Suprapubic skin (tissue), 4 donors: ENCODE measurements at regions not wholly inside any gene's neighbourhood (a gene's known extent, or its start where the extent isn't known, plus 50 kb on each side); places are given as distances from the start of the nearest gene placed in this dataset.

ENCODE experiments used
- DNase-seq, 2 donors: peaks; one replicate each; pipeline ENCODE4 v3.0.0-alpha.2; 2019; ENCODE audit warnings: low spot score in 2 of 2
- H3K27ac ChIP-seq: fragments of 200-600 bp; sonication (generic); one replicate; pipeline ENCODE4 v1.5.1; 2019
- H3K27me3 ChIP-seq: fragments of 200-600 bp; sonication (generic); one replicate; pipeline ENCODE4 v1.5.1; 2019
- H3K36me3 ChIP-seq: fragments of 200-600 bp; sonication (generic); one replicate; pipeline ENCODE4 v1.5.1; 2019
- H3K4me1 ChIP-seq: fragments of 200-600 bp; sonication (generic); one replicate; pipeline ENCODE4 v1.5.1; 2019
- H3K4me3 ChIP-seq: fragments of 200-600 bp; sonication (generic); one replicate; pipeline ENCODE4 v1.5.1; 2019; ENCODE audit warnings: mild to moderate bottlenecking
- H3K9me3 ChIP-seq: fragments of 200-600 bp; sonication (generic); one replicate; pipeline ENCODE4 v1.5.1; 2019
- CTCF ChIP-seq, 2 donors: fragments of 200-600 bp in 1 of 2; fragments of 450-650 bp in 1 of 2; sonication (generic) in 1 of 2; IDR thresholded peaks; one replicate each; pipeline ENCODE4 v1.5.1; 2016 to 2019; ENCODE audit warnings: antibody characterized with exemption in 2 of 2, mild to moderate bottlenecking in 1 of 2, moderate library complexity in 1 of 2
- EP300 ChIP-seq: sonication (generic); formaldehyde crosslinking; IDR thresholded peaks from one replicate; pipeline ENCODE4 v1.6.1; 2017; ENCODE audit warnings: antibody characterized with exemption
- POLR2A ChIP-seq, 2 donors: fragments of 450-650 bp; IDR thresholded peaks; one replicate each; pipeline ENCODE4 v1.6.1; 2017; ENCODE audit warnings: antibody characterized with exemption in 2 of 2, mild to moderate bottlenecking in 2 of 2, moderate library complexity in 2 of 2
- POLR2AphosphoS5 ChIP-seq, 3 donors: sonication (generic); formaldehyde crosslinking; IDR thresholded peaks; one replicate each; pipeline ENCODE4 v1.6.1; 2017; ENCODE audit warnings: antibody characterized with exemption in 3 of 3
- WGBS: methylation state at CpG from one replicate; pipeline ENCODE4 v1.1.5; 2018; 5-methylcytosine and 5-hydroxymethylcytosine counted together

- TF ChIP-seq POLR2A (IDR thresholded peaks at IDR 0.05) (no peak), EP300 (no peak), POLR2AphosphoS5 (IDR thresholded peaks at IDR 0.05) (no peak), CTCF (IDR thresholded peaks at IDR 0.05) (no peak)
- no peak for DNase-seq
- H3K36me3 ChIP-seq, result no peaks in the 10 kb centered on the region
- H3K27me3 ChIP-seq, result no peaks in the 10 kb centered on the region
- 55% methylated on average over 3 of the region's 4 CpGs for WGBS
- no peaks in the 10 kb centered on the region for H3K9me3 ChIP-seq
- H3K4me3 ChIP-seq, result no peak overlapping the region
- no peaks in the 10 kb centered on the region for H3K4me1 ChIP-seq
- no peak overlapping the region for H3K27ac ChIP-seq
Measured at GRCh38 chr4:18342847-18343246, 321.3 kb upstream of the LCORL start.

GRCh38 chr4:18321956-18322530 lies 300.5 kb upstream of the LCORL start:
- no peak overlapping the region for H3K4me3 ChIP-seq
- peaks cover 3% of the 10 kb centered on the region for H3K27me3 ChIP-seq
- no peaks in the 10 kb centered on the region for H3K36me3 ChIP-seq
- WGBS, result 64% methylated on average over 5 of the region's 5 CpGs
- no peak for DNase-seq
- no peaks in the 10 kb centered on the region for H3K4me1 ChIP-seq
- no peaks in the 10 kb centered on the region for H3K9me3 ChIP-seq
- no peak for TF ChIP-seq POLR2A (IDR thresholded peaks at IDR 0.05)
- no peak for TF ChIP-seq CTCF (IDR thresholded peaks at IDR 0.05)
- TF ChIP-seq POLR2AphosphoS5 (IDR thresholded peaks at IDR 0.05), result no peak
- TF ChIP-seq EP300, result no peak
- H3K27ac ChIP-seq, result no peak overlapping the region

GRCh38 chr4:18319431-18319830 lies 297.9 kb upstream of the LCORL start:
- Histone ChIP-seq H3K27me3 (peaks cover 3% of the 10 kb centered on the region), H3K9me3 (no peaks in the 10 kb centered on the region), H3K36me3 (no peaks in the 10 kb centered on the region), H3K27ac (no peak overlapping the region), H3K4me1 (no peaks in the 10 kb centered on the region), H3K4me3 (no peak overlapping the region)
- no peak for DNase-seq
- no peak for TF ChIP-seq POLR2AphosphoS5 (IDR thresholded peaks at IDR 0.05)
- no peak for TF ChIP-seq EP300
- no peak for TF ChIP-seq POLR2A (IDR thresholded peaks at IDR 0.05)
- TF ChIP-seq CTCF (IDR thresholded peaks at IDR 0.05), result no peak
- WGBS, result 79% methylated on average over 6 of the region's 6 CpGs

GRCh38 chr4:18318682-18319388 lies 297.3 kb upstream of the LCORL start:
- 19% methylated on average over 22 of the region's 22 CpGs for WGBS
- no peaks in the 10 kb centered on the region for H3K36me3 ChIP-seq
- H3K4me3 ChIP-seq, result no peak overlapping the region

More at GRCh38 chr4:18318682-18319388, 297.3 kb upstream of the LCORL start:
- TF ChIP-seq POLR2A (IDR thresholded peaks at IDR 0.05) (no peak), POLR2AphosphoS5 (IDR thresholded peaks at IDR 0.05) (no peak), CTCF (IDR thresholded peaks at IDR 0.05) (no peak), EP300 (no peak)
- no peak for DNase-seq
- H3K4me1 ChIP-seq, result no peaks in the 10 kb centered on the region
- peaks cover 3% of the 10 kb centered on the region for H3K27me3 ChIP-seq
- H3K9me3 ChIP-seq, result no peaks in the 10 kb centered on the region
- no peak overlapping the region for H3K27ac ChIP-seq
